Neural cell (in vitro differentiated cells): ENCODE measurements at regions not wholly inside any gene's neighbourhood (a gene's known extent, or its start where the extent isn't known, plus 50 kb on each side); places are given as distances from the start of the nearest gene placed in this dataset.

ENCODE experiments used
- H2AFZ ChIP-seq: fragments of 200-600, 300-800 bp; sonication (generic), shearing (Covaris generic); 2 replicates; pipeline ENCODE4 v1.6.0; 2014; ENCODE audit warnings: low read depth, mild to moderate bottlenecking, antibody characterized with exemption, low read length, moderate library complexity
- H3F3A ChIP-seq: fragments of 200-600 bp; shearing (Covaris generic); 2 replicates; pipeline ENCODE4 v1.6.1; 2016; ENCODE audit warnings: mild to moderate bottlenecking, moderate library complexity, mixed read lengths, antibody characterized with exemption, low read length; ENCODE audit not compliant: insufficient read depth, poor library complexity, severe bottlenecking
- H3K27ac ChIP-seq: fragments of 200-600, 300-800 bp; sonication (generic), shearing (Covaris generic); 2 replicates; pipeline ENCODE4 v1.5.1; 2014; ENCODE audit warnings: mild to moderate bottlenecking, low read length, moderate library complexity
- H3K27me3 ChIP-seq: fragments of 300-800, 200-600 bp; sonication (generic), shearing (Covaris generic); 2 replicates; pipeline ENCODE4 v1.6.0; 2014; ENCODE audit warnings: mild to moderate bottlenecking, low read depth, low read length, moderate library complexity; ENCODE audit not compliant: insufficient read depth
- H3K36me3 ChIP-seq: fragments of 300-800, 200-600 bp; sonication (generic), shearing (Covaris generic); 2 replicates; pipeline ENCODE4 v1.5.1; 2014; ENCODE audit warnings: mild to moderate bottlenecking, antibody characterized with exemption, low read length, moderate library complexity; ENCODE audit not compliant: insufficient read depth
- H3K4me2 ChIP-seq: fragments of 300-800, 200-600 bp; sonication (generic), shearing (Covaris generic); 2 replicates; pipeline ENCODE4 v1.6.0; 2014; ENCODE audit warnings: mild to moderate bottlenecking, low read length
- H3K4me3 ChIP-seq: fragments of 300-800, 200-600 bp; sonication (generic), shearing (Covaris generic); 2 replicates; pipeline ENCODE4 v1.5.1; 2014; ENCODE audit warnings: mild to moderate bottlenecking, low read length, moderate library complexity
- H3K79me2 ChIP-seq: fragments of 200-600 bp; shearing (Covaris generic); replicated peaks from 2 replicates; pipeline ENCODE4 v1.6.0; 2014; ENCODE audit warnings: mild to moderate bottlenecking, low read length, moderate library complexity; ENCODE audit not compliant: insufficient read depth
- H3K9ac ChIP-seq: fragments of 300-800, 200-600 bp; sonication (generic), shearing (Covaris generic); 2 replicates; pipeline ENCODE4 v1.6.1; 2016; ENCODE audit warnings: mild to moderate bottlenecking, low read length, mixed read lengths
- H3K9me2 ChIP-seq: fragments of 200-600 bp; shearing (Covaris generic); 2 replicates; pipeline ENCODE4 v1.6.1; 2016; ENCODE audit warnings: mild to moderate bottlenecking, low read length, mixed read lengths; ENCODE audit not compliant: insufficient read depth
- H3K9me3 ChIP-seq: fragments of 200-600, 300-800 bp; sonication (generic), shearing (Covaris generic); 2 replicates; pipeline ENCODE4 v1.6.1; 2016; ENCODE audit warnings: mild to moderate bottlenecking, mixed run types, low read length, moderate library complexity, mixed read lengths
- H4K20me1 ChIP-seq: fragments of 200-600 bp; shearing (Covaris generic); 2 replicates; pipeline ENCODE4 v1.6.1; 2016; ENCODE audit warnings: mild to moderate bottlenecking, mixed run types; ENCODE audit not compliant: insufficient read depth
- CTCF ChIP-seq: fragments of 450-650 bp; IDR thresholded peaks from 2 replicates; pipeline ENCODE4 v1.5.1; 2014; ENCODE audit warnings: antibody characterized with exemption, mild to moderate bottlenecking, moderate library complexity; ENCODE audit not compliant: poor library complexity, severe bottlenecking
- EP300 ChIP-seq: fragments of 450-650 bp; conservative IDR thresholded peaks from 2 replicates; pipeline ENCODE4 v1.6.1; 2014; ENCODE audit warnings: antibody characterized with exemption, mild to moderate bottlenecking, moderate library complexity; ENCODE audit not compliant: poor library complexity, severe bottlenecking
- EZH2 ChIP-seq: fragments of 200-600, 300-800 bp; shearing (Covaris generic), sonication (generic); IDR thresholded peaks from 2 replicates; pipeline ENCODE4 v1.6.1; 2014; ENCODE audit warnings: antibody characterized with exemption, low read length, borderline replicate concordance, mild to moderate bottlenecking; ENCODE audit not compliant: insufficient read depth, poor library complexity, severe bottlenecking
- MXI1 ChIP-seq: fragments of 450-650 bp; conservative IDR thresholded peaks from 2 replicates; pipeline ENCODE4 v1.6.1; 2014; ENCODE audit warnings: antibody characterized with exemption, mild to moderate bottlenecking; ENCODE audit not compliant: poor library complexity, severe bottlenecking
- POLR2AphosphoS5 ChIP-seq: IDR thresholded peaks from 2 replicates; pipeline ENCODE4 v1.6.1; 2012
- RAD21 ChIP-seq: fragments of 450-650 bp; conservative IDR thresholded peaks from 2 replicates; pipeline ENCODE4 v1.6.1; 2014; ENCODE audit warnings: antibody characterized with exemption, mild to moderate bottlenecking, moderate library complexity
- REST ChIP-seq: IDR thresholded peaks from 2 replicates; pipeline ENCODE4 v1.6.1; 2012; ENCODE audit warnings: borderline replicate concordance
- SMC3 ChIP-seq: fragments of 450-650 bp; conservative IDR thresholded peaks from 2 replicates; pipeline ENCODE4 v1.6.1; 2014; ENCODE audit warnings: antibody characterized with exemption, mild to moderate bottlenecking, moderate library complexity; ENCODE audit not compliant: poor library complexity
- TAF1 ChIP-seq: IDR thresholded peaks from 2 replicates; pipeline ENCODE4 v1.6.1; 2012; ENCODE audit warnings: low read depth

- Histone ChIP-seq H3K36me3 (no peaks in the 10 kb centered on the region), H3F3A (no peaks in the 10 kb centered on the region), H3K27ac (no peak overlapping the region), H3K9me2 (no peaks in the 10 kb centered on the region), H3K27me3 (no peaks in the 10 kb centered on the region), H3K4me2 (no peak overlapping the region), H3K9me3 (no peaks in the 10 kb centered on the region), H3K4me3 (no peak overlapping the region), H2AFZ (no peak overlapping the region), H3K79me2 (no peaks in the 10 kb centered on the region), H3K9ac (no peak overlapping the region), H4K20me1 (no peaks in the 10 kb centered on the region)
- no peak for TF ChIP-seq TAF1
- TF ChIP-seq EZH2: no peak
- no peak for TF ChIP-seq CTCF
- TF ChIP-seq MXI1: no peak
- TF ChIP-seq RAD21: no peak
- TF ChIP-seq EP300: no peak
- no peak for TF ChIP-seq POLR2AphosphoS5
- TF ChIP-seq REST: no peak
Measured at GRCh38 chr14:53524391-53524790, 371.3 kb upstream of the DDHD1 start.

DNA sequence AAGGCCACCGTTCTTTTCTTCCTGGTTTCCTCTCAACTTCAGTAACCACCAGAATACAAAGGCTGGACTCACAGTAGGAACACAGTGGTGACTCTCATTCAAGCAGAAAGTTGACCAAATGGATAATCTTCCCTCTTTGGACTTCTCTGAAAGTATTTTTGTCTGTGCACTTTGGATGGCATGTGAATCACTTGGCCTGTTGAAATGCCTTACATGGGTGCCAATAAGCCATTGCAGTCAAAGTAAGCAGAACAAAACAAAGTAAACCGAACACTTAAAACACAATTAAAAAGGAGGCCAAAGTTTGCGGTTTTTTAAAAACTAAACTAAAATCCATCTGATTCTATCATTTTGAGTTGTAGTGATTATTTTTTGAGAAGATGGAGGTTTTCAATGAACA, 370.1 kb upstream of the DDHD1 start:
- Histone ChIP-seq H3K27me3 (no peaks in the 10 kb centered on the region), H3K79me2 (no peaks in the 10 kb centered on the region), H3K27ac (no peak overlapping the region), H3K9me2 (no peaks in the 10 kb centered on the region), H3K9me3 (no peaks in the 10 kb centered on the region), H3F3A (no peaks in the 10 kb centered on the region), H3K4me3 (no peak overlapping the region), H3K36me3 (no peaks in the 10 kb centered on the region), H4K20me1 (no peaks in the 10 kb centered on the region), H3K4me2 (no peak overlapping the region), H3K9ac (no peak overlapping the region), H2AFZ (no peak overlapping the region)
- TF ChIP-seq EZH2 (no peak), TAF1 (no peak), RAD21 (no peak), CTCF (no peak), EP300 (no peak), POLR2AphosphoS5 (no peak), MXI1 (no peak), REST (no peak), SMC3 (no peak)
